ENCODE measurements at regions not wholly inside any gene's neighbourhood (a gene's known extent, or its start where the extent isn't known, plus 50 kb on each side); places are given as distances from the start of the nearest gene placed in this dataset.
A peak's percentile ranks its signal among the peaks of the same experiment; 100 is the strongest.

- TF ChIP-seq SP1 (IDR thresholded peaks at IDR 0.05), result no peak
- TF ChIP-seq HNF4A (conservative IDR thresholded peaks at IDR 0.05), result no peak
Measured at GRCh38 chr7:156389116-156389692, 251.4 kb upstream of the RNF32 start (continued).

- TF ChIP-seq EGR1 (IDR thresholded peaks at IDR 0.05; ENCODE audit: low read depth in 2 of 2), result no peak
- TF ChIP-seq REST (IDR thresholded peaks at IDR 0.05), result peak; percentile 98
- Histone ChIP-seq H3K4me3 (ENCODE audit: low read depth in 1 of 3, low read length in 3 of 3) (no peak overlapping the region), H3K4me1 (ENCODE audit: control insufficient read depth in 4 of 4, insufficient read depth in 4 of 4, low read length in 3 of 4) (peaks cover 2 to 5% (median 5%) of the 10 kb centered on the region in 4 donors), H3K36me3 (ENCODE audit: control insufficient read depth in 4 of 4, insufficient read depth in 3 of 4, low read depth in 1 of 4, low read length in 3 of 4) (no peaks in the 10 kb centered on the region), H3K9ac (ENCODE audit: low read depth in 1 of 2, low read length in 2 of 2) (no peak overlapping the region), H3K27me3 (ENCODE audit: control insufficient read depth in 4 of 4, insufficient read depth in 4 of 4, low read length in 3 of 4) (no peaks in the 10 kb centered on the region), H3K9me3 (ENCODE audit: control insufficient read depth in 4 of 4, low read length in 3 of 4) (no peaks in the 10 kb centered on the region), H3K27ac (ENCODE audit: low read depth in 1 of 2, low read length in 2 of 2) (no peak overlapping the region)
- WGBS, result 29% methylated on average over 6 of the region's 6 CpGs
- DNase-seq (ENCODE audit: low spot score), result no peak
Measured at GRCh38 chr7:156386097-156386496, 254.5 kb upstream of the RNF32 start.

GRCh38 chr7:156384706-156385105 lies 255.9 kb upstream of the RNF32 start:
- DNase-seq (ENCODE audit: low spot score), result no peak
- no peak overlapping the region for H3K27ac ChIP-seq (ENCODE audit: low read depth in 1 of 2, low read length in 2 of 2)
- TF ChIP-seq ZBTB33 (IDR thresholded peaks at IDR 0.05) (no peak), GABPA (IDR thresholded peaks at IDR 0.05 in 1 of 2, conservative IDR thresholded peaks at IDR 0.05 in 1 of 2) (no peak), HNF4A (conservative IDR thresholded peaks at IDR 0.05) (no peak), RAD21 (IDR thresholded peaks at IDR 0.05) (no peak), SP1 (IDR thresholded peaks at IDR 0.05) (no peak), ATF3 (IDR thresholded peaks at IDR 0.05) (no peak), FOXA1 (IDR thresholded peaks at IDR 0.05) (no peak), TAF1 (conservative IDR thresholded peaks at IDR 0.05) (no peak), HNF4G (IDR thresholded peaks at IDR 0.05) (no peak), NR2F2 (IDR thresholded peaks at IDR 0.05) (no peak), REST (IDR thresholded peaks at IDR 0.05) (no peak), CTCF (IDR thresholded peaks at IDR 0.05; ENCODE audit: low read depth, low read length, missing input control) (no peak), EGR1 (IDR thresholded peaks at IDR 0.05; ENCODE audit: low read depth in 2 of 2) (no peak), MAX (IDR thresholded peaks at IDR 0.05) (no peak)
- H3K36me3 ChIP-seq (ENCODE audit: control insufficient read depth in 4 of 4, insufficient read depth in 3 of 4, low read depth in 1 of 4, low read length in 3 of 4), result no peaks in the 10 kb centered on the region
- peaks cover 7 to 19% (median 17%) of the 10 kb centered on the region in 4 donors for H3K4me1 ChIP-seq (ENCODE audit: control insufficient read depth in 4 of 4, insufficient read depth in 4 of 4, low read length in 3 of 4)
- WGBS, result 94% methylated on average over 14 of the region's 14 CpGs
- H3K27me3 ChIP-seq (ENCODE audit: control insufficient read depth in 4 of 4, insufficient read depth in 4 of 4, low read length in 3 of 4), result no peaks in the 10 kb centered on the region
- H3K9ac ChIP-seq (ENCODE audit: low read depth in 1 of 2, low read length in 2 of 2), result no peak overlapping the region
- H3K9me3 ChIP-seq (ENCODE audit: control insufficient read depth in 4 of 4, low read length in 3 of 4), result no peaks in the 10 kb centered on the region
- H3K4me3 ChIP-seq (ENCODE audit: low read depth in 1 of 3, low read length in 3 of 3), result no peak overlapping the region
